ENCODE measurements at regions not wholly inside any gene's neighbourhood (a gene's known extent, or its start where the extent isn't known, plus 50 kb on each side); places are given as distances from the start of the nearest gene placed in this dataset.
"Not testable (repeated sequence)": the region's sequence is repeated elsewhere in the genome, so short reads cannot be mapped to it uniquely, and the experiment has no call there.

DNA sequence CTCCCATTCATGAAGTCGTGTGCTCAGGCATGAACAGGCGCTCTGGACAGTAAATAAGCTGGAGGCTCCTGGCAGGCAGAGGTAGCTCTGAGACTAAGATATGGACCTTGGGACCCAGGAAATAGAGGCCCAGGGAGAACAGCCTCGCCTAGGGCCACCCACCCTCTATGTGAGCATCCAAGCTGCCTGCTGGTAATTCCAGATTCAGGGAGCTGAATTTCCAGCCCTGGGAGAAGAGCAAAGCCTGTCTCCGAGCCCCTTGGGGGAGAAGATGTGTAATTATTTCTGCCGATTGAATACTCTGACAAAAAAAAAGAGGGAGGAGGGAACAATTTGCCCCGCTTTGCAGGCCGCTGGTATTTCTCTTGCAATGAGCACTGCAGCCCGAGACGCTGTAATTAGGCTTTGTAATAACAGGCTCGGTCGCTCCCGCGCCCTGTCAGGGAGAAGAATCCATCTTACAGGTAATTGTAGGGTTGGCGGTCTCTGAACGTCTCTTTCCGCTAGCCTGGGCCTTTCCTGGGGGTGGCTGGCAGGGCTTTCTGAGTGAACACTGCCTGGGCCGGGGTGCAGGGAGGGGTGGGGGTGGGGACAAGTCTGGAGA, 131.5 kb downstream of the WNT7A start:
- H3K4me3 ChIP-seq = no peak overlapping the region
- H3K36me3 ChIP-seq = no peaks in the 10 kb centered on the region
- TF ChIP-seq POLR2AphosphoS5 (IDR thresholded peaks at IDR 0.05) (no peak), CTCF (IDR thresholded peaks at IDR 0.05) (no peak), POLR2A (IDR thresholded peaks at IDR 0.05) (no peak)
- no peaks in the 10 kb centered on the region for H3K27me3 ChIP-seq (replicated peaks; ENCODE audit: insufficient read depth)
- intact Hi-C loops (cut with DNase I) = no loop called here
- H3K27ac ChIP-seq = no peak overlapping the region
- no peak for DNase-seq (ENCODE audit: low spot score)
- H3K4me1 ChIP-seq (replicated peaks) = no peaks in the 10 kb centered on the region
- no peaks in the 10 kb centered on the region for H3K9me3 ChIP-seq
- 56% methylated on average over 17 of the region's 17 CpGs for WGBS

DNA sequence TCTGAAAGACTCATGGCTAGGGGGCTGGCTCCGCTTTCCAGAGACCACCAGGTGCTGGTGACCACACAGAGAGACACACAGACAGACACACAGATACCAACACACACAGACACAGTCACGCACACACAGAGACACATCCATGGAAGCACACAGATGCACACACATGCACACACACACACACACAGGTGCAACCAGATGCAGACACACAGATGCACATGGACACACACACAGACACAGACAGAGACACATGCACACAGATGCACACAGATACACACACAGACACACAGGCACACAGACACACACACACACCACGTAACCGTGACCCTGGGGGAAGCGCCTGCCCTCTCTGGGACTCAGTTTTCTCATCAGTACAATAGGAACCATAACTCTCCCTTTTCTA, 132.2 kb downstream of the WNT7A start:
- intact Hi-C loops (cut with DNase I) = no loop called here

DNA sequence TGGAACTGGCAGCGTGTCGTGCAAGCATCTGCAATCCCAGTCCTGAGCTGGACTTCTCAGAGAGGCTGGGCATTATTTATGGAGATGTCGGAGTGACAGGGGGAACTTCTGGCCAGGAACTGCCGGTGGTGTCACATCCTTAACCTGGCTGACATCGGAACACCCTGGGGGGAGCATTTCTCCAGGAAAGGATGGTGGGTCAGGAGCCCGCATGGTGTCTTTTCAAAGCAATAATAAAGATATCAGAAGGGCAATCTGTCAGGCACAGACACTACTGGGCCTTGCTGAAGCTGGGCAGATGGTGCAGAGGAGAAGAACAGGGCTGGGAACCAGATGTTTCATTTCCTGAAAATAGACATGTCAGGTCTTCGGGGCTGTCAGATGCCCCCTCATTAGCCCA, 133.5 kb downstream of the WNT7A start:
- 39% methylated on average over 7 of the region's 7 CpGs for WGBS

More for the DNA sequence above, 132.2 kb downstream of the WNT7A start:
- no peak overlapping the region for H3K4me3 ChIP-seq
- WGBS = 91% methylated on average over 5 of the region's 5 CpGs
- H3K9me3 ChIP-seq = no peaks in the 10 kb centered on the region
- H3K27ac ChIP-seq = no peak overlapping the region
- H3K36me3 ChIP-seq = no peaks in the 10 kb centered on the region
- TF ChIP-seq CTCF (IDR thresholded peaks at IDR 0.05) = no peak
- TF ChIP-seq POLR2AphosphoS5 (IDR thresholded peaks at IDR 0.05) = no peak
- no peak for TF ChIP-seq POLR2A (IDR thresholded peaks at IDR 0.05)
- no peaks in the 10 kb centered on the region for H3K4me1 ChIP-seq (replicated peaks)
- H3K27me3 ChIP-seq (replicated peaks; ENCODE audit: insufficient read depth) = no peaks in the 10 kb centered on the region
- no peak for DNase-seq (ENCODE audit: low spot score)

GRCh38 chr3:13745636-13746035, 134.2 kb downstream of the WNT7A start:
- Histone ChIP-seq H3K9me3 (no peaks in the 10 kb centered on the region), H3K4me1 (replicated peaks) (no peaks in the 10 kb centered on the region), H3K36me3 (no peaks in the 10 kb centered on the region), H3K27me3 (replicated peaks; ENCODE audit: insufficient read depth) (no peaks in the 10 kb centered on the region), H3K4me3 (no peak overlapping the region), H3K27ac (no peak overlapping the region)
- intact Hi-C loops (cut with DNase I) = no loop called here
- TF ChIP-seq POLR2AphosphoS5 (IDR thresholded peaks at IDR 0.05) = no peak
- no peak for TF ChIP-seq CTCF (IDR thresholded peaks at IDR 0.05)
- TF ChIP-seq POLR2A (IDR thresholded peaks at IDR 0.05) = no peak
- DNase-seq (ENCODE audit: low spot score) = no peak
- 65% methylated on average over 9 of the region's 9 CpGs for WGBS

More for the DNA sequence above, 133.5 kb downstream of the WNT7A start:
- H3K4me1 ChIP-seq (replicated peaks) = no peaks in the 10 kb centered on the region
- no peak overlapping the region for H3K4me3 ChIP-seq
- intact Hi-C loops (cut with DNase I) = no loop called here
- no peak for DNase-seq (ENCODE audit: low spot score)
- TF ChIP-seq CTCF (IDR thresholded peaks at IDR 0.05) (no peak), POLR2A (IDR thresholded peaks at IDR 0.05) (no peak), POLR2AphosphoS5 (IDR thresholded peaks at IDR 0.05) (no peak)
- no peaks in the 10 kb centered on the region for H3K27me3 ChIP-seq (replicated peaks; ENCODE audit: insufficient read depth)
- H3K9me3 ChIP-seq = no peaks in the 10 kb centered on the region
- H3K36me3 ChIP-seq = no peaks in the 10 kb centered on the region
- H3K27ac ChIP-seq = no peak overlapping the region

DNA sequence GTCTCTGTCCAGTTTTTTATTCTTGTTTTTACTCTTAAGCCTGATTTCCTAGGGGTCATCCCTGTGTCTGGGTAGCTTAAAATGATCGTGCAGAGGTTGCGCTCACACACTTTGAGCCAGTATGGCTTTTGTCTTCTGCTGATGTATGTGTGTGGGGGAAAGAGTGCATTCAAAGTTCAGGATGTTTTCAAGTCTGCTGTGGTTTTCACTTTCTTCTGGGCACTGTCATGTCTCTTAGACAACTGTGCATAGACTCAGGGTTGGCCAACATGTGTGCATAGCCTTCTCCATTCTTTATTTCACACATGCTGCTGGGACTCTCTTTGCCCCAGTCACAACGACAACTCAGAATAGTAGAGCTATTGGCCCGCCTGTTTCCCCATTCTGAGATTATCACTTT, 139.1 kb downstream of the WNT7A start:
- intact Hi-C loops (cut with DNase I) = no loop called here
- no peaks in the 10 kb centered on the region for H3K27me3 ChIP-seq (replicated peaks; ENCODE audit: insufficient read depth)
- H3K27ac ChIP-seq = no peak overlapping the region
- H3K9me3 ChIP-seq = no peaks in the 10 kb centered on the region
- 80% methylated on average over 4 of the region's 4 CpGs for WGBS
- TF ChIP-seq POLR2AphosphoS5 (IDR thresholded peaks at IDR 0.05) (no peak), POLR2A (IDR thresholded peaks at IDR 0.05) (no peak), CTCF (IDR thresholded peaks at IDR 0.05) (no peak)
- DNase-seq (ENCODE audit: low spot score) = no peak
- H3K36me3 ChIP-seq = no peaks in the 10 kb centered on the region
- H3K4me3 ChIP-seq = no peak overlapping the region
- H3K4me1 ChIP-seq (replicated peaks) = no peaks in the 10 kb centered on the region

DNA sequence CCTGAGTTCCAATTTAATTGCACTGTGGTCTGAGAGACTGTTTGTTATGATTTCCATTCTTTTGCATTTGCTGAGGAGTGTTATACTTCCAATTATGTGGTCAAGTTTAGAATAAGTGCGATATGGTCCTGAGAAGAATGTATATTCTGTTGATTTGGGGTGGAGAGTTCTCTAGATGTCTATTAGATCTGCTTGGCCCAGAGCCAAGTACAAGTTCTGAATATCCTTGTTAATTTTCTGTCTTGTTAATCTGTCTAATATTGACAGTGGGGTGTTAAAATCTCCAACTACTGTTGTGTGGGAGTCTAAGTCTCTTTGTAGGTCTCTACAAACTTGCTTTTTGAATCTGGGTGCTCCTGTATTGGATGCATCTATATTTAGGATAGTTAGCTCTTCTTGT, 146.1 kb downstream of the WNT7A start:
- DNase-seq (ENCODE audit: low spot score); intact Hi-C loops (cut with DNase I); H3K36me3 ChIP-seq; H3K27ac ChIP-seq; H3K9me3 ChIP-seq; H3K27me3 ChIP-seq (replicated peaks; ENCODE audit: insufficient read depth); H3K4me1 ChIP-seq (replicated peaks); H3K4me3 ChIP-seq: not testable (repeated sequence)
- whole genome bisulfite sequencing = 84% methylated on average over 1 of the region's 1 CpG

All from prostate gland (tissue), 2 donors.